COLO829 (cell line): ENCODE measurements at regions not wholly inside any gene's neighbourhood (a gene's known extent, or its start where the extent isn't known, plus 50 kb on each side); places are given as distances from the start of the nearest gene placed in this dataset.

ENCODE experiments used
- DNase-seq: peaks from one replicate; pipeline ENCODE4 v3.0.0; 2012; ENCODE audit warnings: low spot score

DNA sequence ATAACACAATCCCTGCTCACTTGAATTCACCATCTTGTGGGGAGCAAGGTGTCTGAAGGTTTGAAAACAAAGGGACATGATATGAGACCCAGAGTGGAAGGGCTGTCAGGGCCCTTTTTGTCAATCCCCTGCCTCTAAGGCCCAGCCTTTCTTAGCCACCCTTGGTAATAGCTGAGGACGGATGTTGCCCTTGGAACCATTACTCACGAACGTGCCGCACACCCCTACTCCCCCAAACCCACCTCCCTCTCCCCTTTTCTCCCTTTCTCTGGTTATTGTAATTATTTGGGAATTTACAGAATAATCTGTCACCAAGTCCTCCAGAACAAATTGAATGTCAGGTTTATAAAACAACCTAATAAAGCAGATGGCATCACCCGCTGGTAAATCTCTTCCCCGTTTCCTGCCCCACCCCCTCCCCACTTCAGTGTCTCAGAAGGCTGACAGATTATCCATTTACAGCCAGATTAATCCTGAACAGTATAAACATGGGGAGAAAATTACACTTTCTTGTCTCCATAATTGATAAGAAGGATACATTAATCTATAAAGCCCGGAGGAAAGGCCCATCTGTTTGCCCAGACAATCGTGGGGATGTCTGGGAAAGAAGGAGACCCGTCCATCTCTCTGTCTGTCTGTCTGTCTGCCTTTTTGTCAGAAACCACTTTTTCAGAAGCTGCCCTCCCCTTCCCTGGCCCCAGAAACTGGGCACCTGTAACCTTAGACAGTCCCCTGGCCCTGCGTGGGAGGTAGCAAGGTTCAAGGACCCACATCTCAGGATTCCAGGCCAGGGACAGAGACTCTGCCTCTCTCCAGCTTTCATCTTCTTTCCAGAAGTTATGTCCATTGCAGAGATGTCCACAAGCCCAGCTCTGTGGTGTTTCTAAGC is 60.6 kb upstream of the CD34 start:
- DNase-seq: no peak

DNA sequence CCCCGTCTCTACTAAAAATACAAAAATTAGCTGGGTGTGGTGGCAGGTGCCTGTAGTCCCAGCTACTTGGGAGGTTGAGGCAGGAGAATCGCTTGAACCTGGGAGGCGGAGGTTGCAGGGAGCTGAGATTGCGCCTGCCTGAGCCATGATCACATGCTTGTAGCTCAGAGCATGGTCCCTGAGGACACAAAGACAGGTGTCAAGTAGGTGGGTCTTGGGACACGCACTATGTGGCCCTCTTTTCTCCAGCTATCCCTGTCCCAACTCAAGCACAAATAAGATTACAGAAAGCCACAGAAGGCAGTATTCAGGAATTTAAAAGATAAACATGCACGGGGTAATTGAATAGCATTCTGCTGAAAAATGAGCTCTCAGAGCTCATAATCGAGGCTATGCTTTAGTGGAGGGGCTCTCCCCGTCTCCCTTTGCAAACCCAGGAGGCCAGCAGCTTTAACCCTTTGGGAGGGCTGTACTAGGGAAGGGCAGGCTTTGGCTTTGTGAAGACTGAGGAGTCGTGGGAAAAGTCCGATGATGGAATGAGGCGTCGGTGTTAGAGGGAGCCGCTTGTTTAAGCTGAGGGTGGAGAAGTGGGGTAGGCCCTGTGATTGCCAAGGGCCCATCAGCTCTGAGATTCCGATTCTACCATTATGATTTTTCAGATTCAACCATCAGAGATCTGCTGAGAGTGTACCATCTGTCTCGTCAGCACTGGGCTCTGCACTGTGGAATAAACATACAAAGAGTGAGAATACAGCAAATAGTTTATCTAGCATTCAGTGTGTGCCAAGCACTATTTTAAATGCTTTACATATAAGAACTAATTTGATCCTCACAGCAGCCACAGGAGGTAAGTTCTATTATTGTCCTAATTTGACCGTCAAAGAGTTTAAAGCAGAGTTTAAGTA is 59.7 kb upstream of the CD34 start:
- no peak for DNase-seq

DNA sequence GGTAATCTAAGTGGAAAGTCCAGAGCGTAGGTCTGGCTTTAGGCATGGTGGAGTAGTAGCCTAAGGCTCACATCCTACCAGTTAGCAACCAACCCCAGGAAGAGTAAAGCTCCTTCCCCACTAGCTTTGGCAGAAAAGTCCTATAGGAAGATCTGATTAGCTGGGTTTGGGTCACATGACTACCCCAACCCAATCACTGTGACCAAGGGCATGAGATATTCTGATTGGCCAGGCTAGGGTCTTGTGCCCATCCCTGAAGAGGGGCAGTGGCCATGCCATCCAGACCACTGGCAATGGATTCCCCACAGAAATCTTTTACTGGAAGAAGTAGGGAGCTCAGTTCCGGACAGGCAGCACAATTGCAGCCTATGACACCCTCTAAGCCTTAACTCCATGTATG is 58.6 kb upstream of the CD34 start:
- DNase-seq: no peak

DNA sequence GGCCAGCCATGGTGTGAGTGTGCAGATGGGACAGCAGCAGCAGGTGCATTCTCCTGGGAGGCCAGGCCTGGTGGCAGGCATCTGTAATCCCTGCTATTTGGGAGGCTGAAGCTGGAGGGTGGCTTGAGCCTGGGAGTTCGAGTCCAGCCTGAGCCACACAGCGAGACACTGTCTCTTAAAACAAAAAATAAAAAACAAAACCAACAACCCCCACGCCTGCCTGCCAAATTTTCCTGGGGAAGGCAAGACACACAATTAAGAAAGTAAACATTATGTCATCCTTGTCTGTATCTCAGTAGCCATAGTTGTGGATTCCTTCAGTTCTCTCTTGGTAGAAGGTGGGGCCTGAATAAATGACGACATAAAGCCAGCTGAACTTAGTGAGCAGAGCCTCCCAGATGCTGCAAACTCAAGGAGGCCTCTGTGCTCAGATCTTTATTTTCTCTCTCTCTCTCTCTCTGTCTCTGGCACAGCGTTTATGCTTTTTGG is 57.6 kb upstream of the CD34 start:
- no peak for DNase-seq

DNA sequence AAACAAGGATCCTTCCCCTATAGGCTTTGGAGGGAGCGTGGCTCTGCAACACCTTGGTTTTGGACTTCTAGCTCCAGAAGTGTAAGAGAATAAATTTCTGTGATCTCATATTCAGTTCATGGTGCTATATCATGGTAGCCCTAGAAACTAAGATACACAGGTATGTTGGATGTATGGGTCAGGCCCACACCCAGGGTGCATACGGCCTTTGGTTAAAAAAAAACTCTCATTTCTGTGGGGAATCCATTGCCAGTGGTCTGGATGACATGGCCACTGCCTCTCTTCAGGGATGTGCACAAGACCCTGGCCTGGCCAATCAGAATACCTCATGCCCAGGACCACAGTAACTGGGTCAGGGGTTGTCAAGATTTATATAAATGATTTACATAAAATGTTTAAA is 56.8 kb upstream of the CD34 start:
- DNase-seq: no peak

DNA sequence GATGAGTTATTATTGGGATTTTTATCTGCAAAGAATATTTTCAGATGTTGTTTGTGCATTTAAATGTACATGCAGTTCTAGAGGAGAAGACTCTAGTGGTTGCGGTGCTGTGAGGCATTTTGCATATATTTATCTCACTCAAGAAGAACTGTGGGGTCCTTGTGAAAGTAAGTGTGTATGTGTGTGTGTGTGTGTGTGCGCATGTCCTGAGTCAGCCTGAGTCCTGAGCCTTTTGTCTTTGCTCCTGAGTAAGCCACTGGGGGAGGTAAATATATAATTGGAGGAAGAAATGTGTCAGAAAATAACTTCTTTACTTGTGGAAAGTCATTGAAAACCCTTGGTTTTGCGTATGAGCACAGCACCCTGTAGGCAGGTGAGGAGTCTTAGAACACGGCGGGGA is 55.6 kb upstream of the CD34 start:
- no peak for DNase-seq

DNA sequence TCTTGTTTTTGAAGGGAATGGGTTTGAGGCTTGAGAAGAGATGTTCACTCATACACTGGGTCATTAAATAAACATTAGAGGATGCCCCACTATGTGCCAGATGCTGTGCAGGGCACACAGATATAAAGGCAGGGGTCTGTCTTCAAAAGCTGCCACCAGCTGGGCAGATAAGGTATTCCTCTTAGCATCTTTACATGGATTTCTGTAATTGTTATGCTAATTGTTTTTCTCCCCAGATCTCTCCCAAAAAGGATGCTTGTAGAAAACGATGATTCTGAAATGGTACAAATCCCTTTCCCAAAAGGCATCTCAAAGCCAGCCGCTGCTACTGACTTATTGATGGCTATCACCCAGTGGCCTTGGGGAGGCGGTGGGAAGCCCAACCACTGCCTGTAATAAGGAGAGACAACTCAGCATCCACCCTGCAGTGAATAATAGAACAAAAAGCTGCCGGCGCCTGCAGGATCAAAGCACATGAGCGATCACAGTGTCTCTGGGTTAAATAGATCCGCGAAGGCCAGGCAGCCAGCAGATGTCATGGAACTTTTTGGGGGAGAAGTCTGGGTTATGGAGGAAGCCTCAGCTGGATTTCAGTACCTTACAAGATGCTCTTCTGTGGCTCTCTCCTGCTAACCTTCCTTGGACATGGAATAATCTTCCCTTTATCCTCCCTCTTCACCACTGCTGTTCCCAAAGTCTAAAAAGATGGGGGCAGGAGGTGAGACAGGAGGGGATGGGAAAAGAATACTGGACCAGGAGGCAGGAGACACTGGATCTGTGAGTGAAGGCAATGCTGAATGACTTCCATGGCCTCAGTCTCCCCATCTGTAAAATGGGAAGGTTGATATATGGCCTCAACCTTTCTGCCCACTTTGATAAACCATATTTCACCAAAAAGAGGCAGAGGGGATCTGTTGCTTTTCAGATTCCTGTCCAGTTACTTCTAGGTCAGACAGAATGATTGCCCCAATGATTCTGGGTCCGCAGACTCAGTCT is 54.8 kb upstream of the CD34 start:
- no peak for DNase-seq

DNA sequence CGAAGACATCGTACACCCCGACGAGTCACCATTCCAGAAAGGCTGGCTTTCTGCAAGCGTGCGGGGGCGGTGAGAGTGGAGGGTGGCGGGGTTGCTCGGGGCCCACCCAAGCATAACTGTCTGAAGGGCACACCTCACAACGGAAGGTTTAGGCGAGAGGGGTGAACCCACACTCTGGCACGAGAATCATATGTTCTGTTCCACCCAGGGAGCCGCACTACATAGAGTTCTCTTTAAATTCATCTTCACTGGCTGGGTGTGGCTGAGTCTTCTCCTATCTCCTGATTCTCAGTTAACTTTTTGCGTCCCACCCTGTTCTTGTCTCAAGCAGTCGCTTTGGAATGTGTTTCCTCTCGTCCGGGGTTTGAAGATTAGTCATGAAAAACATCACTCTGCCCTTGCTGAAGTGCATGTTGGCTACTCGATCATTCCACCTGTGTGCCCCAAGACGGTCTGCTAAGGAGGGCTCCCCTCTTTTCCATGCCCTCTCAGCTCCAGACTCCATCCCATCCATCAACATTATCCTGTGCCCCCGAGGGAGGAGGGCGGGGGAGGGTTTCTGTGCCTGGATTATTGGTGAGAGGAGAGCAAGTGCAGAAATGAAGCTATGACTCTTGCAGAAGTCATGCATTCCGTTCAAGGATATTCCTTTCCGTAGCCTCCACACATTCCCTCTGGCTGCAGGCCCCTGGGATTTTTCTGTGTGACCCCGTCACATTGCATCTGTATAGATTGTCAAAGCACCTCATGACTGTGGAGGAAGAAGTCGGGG is 53.5 kb upstream of the CD34 start:
- DNase-seq: no peak

DNA sequence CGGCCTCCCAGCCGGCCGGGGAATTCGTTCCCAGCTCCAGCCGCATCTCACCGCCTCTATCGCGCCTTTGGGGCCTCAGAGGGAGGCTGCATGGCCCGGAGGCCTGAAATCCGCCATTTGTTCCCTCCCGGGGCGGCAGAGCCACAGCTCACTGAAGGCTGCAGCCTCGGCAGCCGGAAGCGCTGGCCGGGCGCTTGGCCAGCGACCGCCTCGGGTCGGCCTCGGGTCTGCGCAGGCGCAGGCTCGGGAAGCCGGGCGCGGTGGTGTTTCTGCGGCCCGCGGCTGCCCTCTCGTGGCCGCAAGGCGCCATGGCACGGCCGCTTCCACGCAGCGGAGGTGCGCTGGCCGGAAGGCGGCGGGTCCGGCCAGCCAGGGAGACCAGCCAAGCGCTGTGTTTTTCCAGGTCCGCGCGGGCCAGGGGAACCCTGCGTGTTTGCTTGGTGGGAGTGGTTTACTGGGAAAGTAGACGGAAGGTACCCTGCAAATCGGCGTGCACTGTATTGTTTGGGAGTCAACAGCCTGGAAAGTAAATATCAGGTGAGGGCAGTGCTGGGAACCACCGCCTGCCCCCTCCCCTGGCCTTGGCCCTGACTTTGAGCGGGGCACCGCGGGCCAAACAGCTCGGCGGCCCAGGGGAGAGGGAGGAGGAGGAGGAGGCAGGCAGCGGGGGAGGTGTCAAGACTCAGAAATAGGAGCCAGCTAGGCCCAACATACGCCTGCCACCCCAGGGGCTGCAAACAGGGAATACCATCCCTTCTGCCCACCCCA is 52.7 kb upstream of the CD34 start:
- DNase-seq: peak; percentile 95

DNA sequence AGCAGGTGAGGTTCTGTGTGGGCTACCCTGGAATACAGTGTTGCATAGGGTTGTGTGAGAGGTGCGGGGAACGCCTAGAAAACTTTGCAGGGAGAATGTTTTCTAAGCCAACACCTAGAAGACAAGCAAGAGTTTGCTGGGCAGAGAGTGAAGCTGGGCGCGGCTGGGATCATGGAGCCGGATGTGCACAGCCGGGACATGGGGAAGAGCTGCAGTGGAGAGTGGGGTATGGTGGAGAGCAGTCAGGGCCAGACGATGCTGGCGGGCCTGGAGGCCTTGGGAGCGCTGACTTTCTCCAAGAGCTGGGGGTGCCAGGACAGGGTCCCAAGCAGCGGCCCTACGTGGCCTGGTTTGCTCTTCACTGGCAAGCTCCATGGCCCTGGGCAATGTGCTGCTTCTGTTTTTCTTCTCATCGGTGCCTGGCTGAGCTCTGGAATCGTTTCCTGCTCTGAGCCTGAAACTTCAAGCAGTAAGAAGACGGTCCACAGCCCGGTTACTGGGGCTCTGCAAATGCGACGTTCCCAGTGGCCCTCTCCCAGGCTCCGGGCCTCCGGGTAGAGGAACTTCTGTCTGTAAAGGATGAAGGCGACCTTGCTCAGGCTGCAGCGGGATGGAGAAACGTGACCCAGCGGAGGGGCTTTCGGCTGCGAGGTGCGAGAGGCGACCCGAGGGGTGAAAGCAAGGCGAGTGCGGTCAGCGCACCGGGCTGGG is 51.9 kb upstream of the CD34 start:
- DNase-seq: no peak
